ENCODE measurements at regions not wholly inside any gene's neighbourhood (a gene's known extent, or its start where the extent isn't known, plus 50 kb on each side); places are given as distances from the start of the nearest gene placed in this dataset.
"Not testable (repeated sequence)": the region's sequence is repeated elsewhere in the genome, so short reads cannot be mapped to it uniquely, and the experiment has no call there.

- no peak for TF ChIP-seq CTCF (IDR thresholded peaks at IDR 0.05; ENCODE audit: borderline replicate concordance, control extremely low read depth, extremely low read depth, insufficient read depth, missing control alignments)
- DNase-seq (ENCODE audit: low spot score), result no peak
- in situ Hi-C loops (cut with MboI; ENCODE audit: low sequenced_read_pairs, unreplicated experiment), result no loop called here
Observed at GRCh38 chr9:1890816-1891215, 124.3 kb upstream of the SMARCA2 start.

DNA sequence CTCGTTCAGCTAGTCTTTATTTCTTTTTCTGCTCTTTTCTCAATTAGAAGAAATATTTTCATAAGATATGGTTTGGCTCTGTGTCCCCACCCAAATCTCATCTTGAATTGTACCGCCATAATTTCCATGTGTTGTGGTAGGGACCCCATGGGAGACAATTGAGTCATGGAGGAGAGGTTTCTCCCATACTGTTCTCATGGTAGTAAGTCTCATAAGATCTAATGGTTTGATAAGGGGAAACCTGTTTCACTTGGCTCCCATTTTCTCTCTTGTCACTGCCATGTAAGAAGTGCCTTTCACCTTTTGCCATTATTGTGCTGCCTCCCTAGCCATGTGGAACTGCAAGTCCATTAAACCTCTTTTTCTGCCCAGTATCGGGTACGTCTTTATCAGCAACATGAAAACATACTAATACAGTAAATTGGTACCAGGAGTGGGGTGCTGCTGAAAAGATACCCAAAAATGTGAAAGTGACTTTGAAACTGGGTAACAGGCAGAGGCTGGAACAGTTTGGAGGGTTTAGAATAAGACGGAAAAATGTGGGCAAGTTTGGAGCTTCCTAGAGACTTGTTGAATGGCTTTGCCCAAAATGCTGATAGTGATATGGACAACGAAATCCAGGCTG lies 112.0 kb upstream of the SMARCA2 start:
- not testable (repeated sequence) for DNase-seq (ENCODE audit: low spot score)

GRCh38 chr9:1907465-1907864 lies 107.7 kb upstream of the SMARCA2 start:
- TF ChIP-seq CTCF (IDR thresholded peaks at IDR 0.05; ENCODE audit: borderline replicate concordance, control extremely low read depth, extremely low read depth, insufficient read depth, missing control alignments), result no peak
- DNase-seq (ENCODE audit: low spot score), result no peak
- in situ Hi-C loops (cut with MboI; ENCODE audit: low sequenced_read_pairs, unreplicated experiment), result no loop called here

More for the DNA sequence above, 112.0 kb upstream of the SMARCA2 start:
- in situ Hi-C loops (cut with MboI; ENCODE audit: low sequenced_read_pairs, unreplicated experiment), result not testable (repeated sequence)

DNA sequence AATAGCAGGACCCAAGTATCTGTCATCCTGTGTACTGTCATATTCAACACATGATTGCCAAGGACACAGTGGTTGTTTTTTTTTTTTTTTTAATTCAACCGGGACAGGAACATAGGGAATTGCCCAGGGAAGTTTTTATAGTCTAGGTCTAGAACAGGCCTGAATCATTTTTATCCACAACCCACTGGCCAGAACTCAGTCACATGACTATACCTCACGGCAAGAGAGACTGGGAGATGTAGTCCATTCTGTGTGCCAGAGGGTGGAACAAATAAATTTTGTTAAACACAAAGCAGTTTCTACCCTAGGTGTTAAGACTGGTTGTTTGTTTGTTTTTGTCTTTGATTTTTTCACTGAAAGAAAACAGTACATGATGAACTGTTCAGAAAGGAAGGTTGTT lies 105.8 kb upstream of the SMARCA2 start:
- DNase-seq (ENCODE audit: low spot score), result no peak
- no peak for TF ChIP-seq CTCF (IDR thresholded peaks at IDR 0.05; ENCODE audit: borderline replicate concordance, control extremely low read depth, extremely low read depth, insufficient read depth, missing control alignments)
- in situ Hi-C loops (cut with MboI; ENCODE audit: low sequenced_read_pairs, unreplicated experiment), result no loop called here

GRCh38 chr9:1910269-1910811 lies 104.8 kb upstream of the SMARCA2 start:
- no peak for DNase-seq (ENCODE audit: low spot score)
- in situ Hi-C loops (cut with MboI; ENCODE audit: low sequenced_read_pairs, unreplicated experiment), result no loop called here
- TF ChIP-seq CTCF (IDR thresholded peaks at IDR 0.05; ENCODE audit: borderline replicate concordance, control extremely low read depth, extremely low read depth, insufficient read depth, missing control alignments), result no peak

GRCh38 chr9:1913631-1914330 lies 101.4 kb upstream of the SMARCA2 start:
- in situ Hi-C loops (cut with MboI; ENCODE audit: low sequenced_read_pairs, unreplicated experiment), result no loop called here
- TF ChIP-seq CTCF (IDR thresholded peaks at IDR 0.05; ENCODE audit: borderline replicate concordance, control extremely low read depth, extremely low read depth, insufficient read depth, missing control alignments), result no peak

DNA sequence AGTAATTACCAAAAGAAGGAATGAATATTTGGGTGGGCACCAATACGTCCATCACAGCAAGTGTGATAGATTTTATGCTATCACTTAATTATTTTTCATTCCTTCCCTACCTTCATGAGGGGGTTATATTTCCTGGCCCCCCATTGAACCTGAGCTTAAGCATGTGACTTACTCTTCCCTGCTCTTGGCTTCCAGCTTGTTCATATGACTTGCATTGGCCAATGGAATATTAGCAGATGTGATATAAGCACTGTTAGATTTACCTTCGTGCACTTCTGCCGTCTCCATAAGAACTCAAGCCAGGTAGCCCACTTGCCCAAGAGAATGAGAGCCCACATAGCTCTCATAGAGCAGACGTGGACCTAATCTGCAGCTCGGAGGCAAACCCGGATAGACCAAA lies 99.1 kb upstream of the SMARCA2 start:
- no peak for DNase-seq (ENCODE audit: low spot score)
- in situ Hi-C loops (cut with MboI; ENCODE audit: low sequenced_read_pairs, unreplicated experiment), result no loop called here
- no peak for TF ChIP-seq CTCF (IDR thresholded peaks at IDR 0.05; ENCODE audit: borderline replicate concordance, control extremely low read depth, extremely low read depth, insufficient read depth, missing control alignments)

More at GRCh38 chr9:1913631-1914330, 101.4 kb upstream of the SMARCA2 start:
- no peak for DNase-seq (ENCODE audit: low spot score)

Measured in GM13976 (cell line).